ENCODE measurements at regions not wholly inside any gene's neighbourhood (a gene's known extent, or its start where the extent isn't known, plus 50 kb on each side); places are given as distances from the start of the nearest gene placed in this dataset.

- TF ChIP-seq HDGF (IDR thresholded peaks at IDR 0.05; ENCODE audit: borderline replicate concordance) = no peak
- no peak for TF ChIP-seq SP1 (IDR thresholded peaks at IDR 0.05)
- TF ChIP-seq PKNOX1 (IDR thresholded peaks at IDR 0.05) = no peak
- no peak for TF ChIP-seq BHLHE40 (IDR thresholded peaks at IDR 0.05; ENCODE audit: borderline replicate concordance)
- no peak for TF ChIP-seq FOXA1 (IDR thresholded peaks at IDR 0.05)
- no peak for TF ChIP-seq FOXM1 (IDR thresholded peaks at IDR 0.05; ENCODE audit: borderline replicate concordance)
- TF ChIP-seq ELF4 (IDR thresholded peaks at IDR 0.05) = no peak
- TF ChIP-seq CTBP1 (IDR thresholded peaks at IDR 0.05; ENCODE audit: borderline replicate concordance) = no peak
- no peak for TF ChIP-seq TARDBP (IDR thresholded peaks at IDR 0.05)
- no peak for TF ChIP-seq SUZ12 (IDR thresholded peaks at IDR 0.05)
- no peak for TF ChIP-seq ZNF384 (IDR thresholded peaks at IDR 0.05)
- TF ChIP-seq L3MBTL2 (conservative IDR thresholded peaks at IDR 0.05) = no peak
- TF ChIP-seq FOXK2 (IDR thresholded peaks at IDR 0.05) = no peak
- no peak for TF ChIP-seq LEF1 (IDR thresholded peaks at IDR 0.05; ENCODE audit: borderline replicate concordance)
Observed at GRCh38 chr2:236993286-236993685, 92.4 kb upstream of the COPS8 start.

Measured in HEK293T (cell line).